ENCODE measurements at regions not wholly inside any gene's neighbourhood (a gene's known extent, or its start where the extent isn't known, plus 50 kb on each side); places are given as distances from the start of the nearest gene placed in this dataset.

GRCh38 chr2:216803791-216804190, 56.1 kb downstream of the TNP1 start:
- DNase-seq, result no peak
- H3K27me3 ChIP-seq (replicated peaks; ENCODE audit: control insufficient read depth, insufficient read depth, low read length), result no peaks in the 10 kb centered on the region
- TF ChIP-seq CTCF (IDR thresholded peaks at IDR 0.05; ENCODE audit: insufficient read depth in 1 of 2, low read depth in 1 of 2, low read length in 1 of 2, severe bottlenecking in 1 of 2, unreplicated experiment in 1 of 2), result no peak
- intact Hi-C loops (cut with micrococcal nuclease; ENCODE audit: unreplicated experiment), result no loop called here
- no peak overlapping the region for H3K4me3 ChIP-seq (ENCODE audit: low read depth, low read length)
- no peaks in the 10 kb centered on the region for H3K4me1 ChIP-seq
- H3K9me3 Mint-ChIP-seq (ENCODE audit: unreplicated experiment), result no peaks in the 10 kb centered on the region
- ChIA-PET POLR2A (no interaction called here), CTCF (no interaction called here)
- H3K9me3 ChIP-seq, result no peaks in the 10 kb centered on the region
- no peaks in the 10 kb centered on the region for H3K36me3 ChIP-seq (ENCODE audit: control insufficient read depth, insufficient read depth, low read length)
- H3K27me3 Mint-ChIP-seq (ENCODE audit: insufficient read depth, unreplicated experiment), result no peaks in the 10 kb centered on the region
- H3K4me3 Mint-ChIP-seq (ENCODE audit: unreplicated experiment), result no peak overlapping the region
- no peaks in the 10 kb centered on the region for H3K36me3 Mint-ChIP-seq (ENCODE audit: insufficient read depth, unreplicated experiment)
- H3K27ac Mint-ChIP-seq (ENCODE audit: unreplicated experiment), result no peak overlapping the region
- no peaks in the 10 kb centered on the region for H3K4me1 Mint-ChIP-seq (ENCODE audit: low read depth, unreplicated experiment)
- no TSS peak for BruUV-seq (replicated peaks)

GRCh38 chr2:216802516-216803215, 57.2 kb downstream of the TNP1 start:
- no peaks in the 10 kb centered on the region for H3K36me3 Mint-ChIP-seq (ENCODE audit: insufficient read depth, unreplicated experiment)
- intact Hi-C loops (cut with micrococcal nuclease; ENCODE audit: unreplicated experiment), result no loop called here
- BruUV-seq (replicated peaks), result no TSS peak
- H3K27me3 ChIP-seq (replicated peaks; ENCODE audit: control insufficient read depth, insufficient read depth, low read length), result no peaks in the 10 kb centered on the region
- H3K9me3 ChIP-seq, result no peaks in the 10 kb centered on the region
- CTCF ChIA-PET, result no interaction called here
- no peak for DNase-seq
- H3K4me1 Mint-ChIP-seq (ENCODE audit: low read depth, unreplicated experiment), result no peaks in the 10 kb centered on the region
- H3K36me3 ChIP-seq (ENCODE audit: control insufficient read depth, insufficient read depth, low read length), result no peaks in the 10 kb centered on the region
- H3K4me1 ChIP-seq, result no peaks in the 10 kb centered on the region
- H3K4me3 ChIP-seq (ENCODE audit: low read depth, low read length), result no peak overlapping the region
- H3K9me3 Mint-ChIP-seq (ENCODE audit: unreplicated experiment), result no peaks in the 10 kb centered on the region
- POLR2A ChIA-PET, result no interaction called here
- no peaks in the 10 kb centered on the region for H3K27me3 Mint-ChIP-seq (ENCODE audit: insufficient read depth, unreplicated experiment)
- H3K4me3 Mint-ChIP-seq (ENCODE audit: unreplicated experiment), result no peak overlapping the region
- H3K27ac Mint-ChIP-seq (ENCODE audit: unreplicated experiment), result no peak overlapping the region
- no peak for TF ChIP-seq CTCF (IDR thresholded peaks at IDR 0.05; ENCODE audit: insufficient read depth in 1 of 2, low read depth in 1 of 2, low read length in 1 of 2, severe bottlenecking in 1 of 2, unreplicated experiment in 1 of 2)

- H3K4me1 ChIP-seq, result no peaks in the 10 kb centered on the region
- H3K4me3 Mint-ChIP-seq (ENCODE audit: unreplicated experiment), result no peak overlapping the region
- H3K36me3 ChIP-seq (ENCODE audit: control insufficient read depth, insufficient read depth, low read length), result no peaks in the 10 kb centered on the region
- no peak for TF ChIP-seq CTCF (IDR thresholded peaks at IDR 0.05; ENCODE audit: insufficient read depth in 1 of 2, low read depth in 1 of 2, low read length in 1 of 2, severe bottlenecking in 1 of 2, unreplicated experiment in 1 of 2)
- H3K9me3 ChIP-seq, result no peaks in the 10 kb centered on the region
- no peaks in the 10 kb centered on the region for H3K9me3 Mint-ChIP-seq (ENCODE audit: unreplicated experiment)
- H3K4me3 ChIP-seq (ENCODE audit: low read depth, low read length), result no peak overlapping the region
- H3K27me3 Mint-ChIP-seq (ENCODE audit: insufficient read depth, unreplicated experiment), result no peaks in the 10 kb centered on the region
- POLR2A ChIA-PET, result no interaction called here
- BruUV-seq (replicated peaks), result no TSS peak
- H3K27me3 ChIP-seq (replicated peaks; ENCODE audit: control insufficient read depth, insufficient read depth, low read length), result no peaks in the 10 kb centered on the region
- H3K4me1 Mint-ChIP-seq (ENCODE audit: low read depth, unreplicated experiment), result no peaks in the 10 kb centered on the region
- no peak for DNase-seq
- CTCF ChIA-PET, result no interaction called here
- intact Hi-C loops (cut with micrococcal nuclease; ENCODE audit: unreplicated experiment), result no loop called here
- no peaks in the 10 kb centered on the region for H3K36me3 Mint-ChIP-seq (ENCODE audit: insufficient read depth, unreplicated experiment)
- H3K27ac Mint-ChIP-seq (ENCODE audit: unreplicated experiment), result no peak overlapping the region
These were observed 59.0 kb downstream of the TNP1 start for GRCh38 chr2:216800836-216801235.
